SU-DHL-6 (cell line): ENCODE measurements at regions not wholly inside any gene's neighbourhood (a gene's known extent, or its start where the extent isn't known, plus 50 kb on each side); places are given as distances from the start of the nearest gene placed in this dataset.

Experiments used
- CTCF ChIP-seq: fragments of 200-600 bp; sonication (generic); IDR thresholded peaks from one replicate; pipeline ENCODE4 v1.5.1; 2017; ENCODE audit warnings: antibody characterized with exemption, mild to moderate bottlenecking, low read length, moderate library complexity; ENCODE audit not compliant: insufficient read depth, poor library complexity, severe bottlenecking
- EZH2phosphoT487 ChIP-seq: fragments of 200-600 bp; sonication (generic), shearing (Covaris generic); conservative IDR thresholded peaks from 2 replicates; pipeline ENCODE4 v1.6.1; 2018; ENCODE audit warnings: mild to moderate bottlenecking, antibody characterized with exemption, low read length, moderate library complexity, mixed read lengths

GRCh38 chr6:1197309-1197708, 114.6 kb upstream of the FOXQ1 start:
- TF ChIP-seq CTCF (no peak), EZH2phosphoT487 (no peak)
